ENCODE measurements at regions not wholly inside any gene's neighbourhood (a gene's known extent, or its start where the extent isn't known, plus 50 kb on each side); places are given as distances from the start of the nearest gene placed in this dataset.

DNA sequence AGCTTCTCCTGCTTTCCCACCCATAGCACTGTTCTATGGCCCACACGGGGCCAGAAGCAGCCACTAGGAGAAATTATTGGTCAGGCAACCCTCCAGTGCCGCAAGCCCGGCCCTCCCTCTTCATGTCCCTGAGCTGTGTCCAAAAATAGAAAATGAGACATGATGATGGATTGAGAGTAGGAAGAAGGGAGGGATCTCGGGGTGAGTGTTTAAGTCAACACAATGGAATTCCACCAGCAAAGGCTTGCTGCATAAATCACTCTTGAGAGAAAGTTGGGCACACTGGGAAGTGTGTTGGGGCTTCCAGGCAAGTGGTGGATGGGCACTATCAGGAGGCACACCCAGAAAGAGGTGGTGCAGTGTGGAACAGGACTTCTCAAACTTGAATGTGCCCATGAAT lies 94.2 kb downstream of the LLPH start:
- TF ChIP-seq, protein P1, sequence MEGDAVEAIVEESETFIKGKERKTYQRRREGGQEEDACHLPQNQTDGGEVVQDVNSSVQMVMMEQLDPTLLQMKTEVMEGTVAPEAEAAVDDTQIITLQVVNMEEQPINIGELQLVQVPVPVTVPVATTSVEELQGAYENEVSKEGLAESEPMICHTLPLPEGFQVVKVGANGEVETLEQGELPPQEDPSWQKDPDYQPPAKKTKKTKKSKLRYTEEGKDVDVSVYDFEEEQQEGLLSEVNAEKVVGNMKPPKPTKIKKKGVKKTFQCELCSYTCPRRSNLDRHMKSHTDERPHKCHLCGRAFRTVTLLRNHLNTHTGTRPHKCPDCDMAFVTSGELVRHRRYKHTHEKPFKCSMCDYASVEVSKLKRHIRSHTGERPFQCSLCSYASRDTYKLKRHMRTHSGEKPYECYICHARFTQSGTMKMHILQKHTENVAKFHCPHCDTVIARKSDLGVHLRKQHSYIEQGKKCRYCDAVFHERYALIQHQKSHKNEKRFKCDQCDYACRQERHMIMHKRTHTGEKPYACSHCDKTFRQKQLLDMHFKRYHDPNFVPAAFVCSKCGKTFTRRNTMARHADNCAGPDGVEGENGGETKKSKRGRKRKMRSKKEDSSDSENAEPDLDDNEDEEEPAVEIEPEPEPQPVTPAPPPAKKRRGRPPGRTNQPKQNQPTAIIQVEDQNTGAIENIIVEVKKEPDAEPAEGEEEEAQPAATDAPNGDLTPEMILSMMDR (conservative IDR thresholded peaks at IDR 0.05; ENCODE audit: low read length) = no peak
- TF ChIP-seq EZH2phosphoT487 (IDR thresholded peaks at IDR 0.05; ENCODE audit: borderline replicate concordance, low read depth, low read length) = no peak
